Endothelial cell (in vitro differentiated cells): ENCODE measurements at regions not wholly inside any gene's neighbourhood (a gene's known extent, or its start where the extent isn't known, plus 50 kb on each side); places are given as distances from the start of the nearest gene placed in this dataset.

Source experiments
- DNase-seq: peaks from one replicate; pipeline ENCODE4 v3.0.0; 2021; ENCODE audit warnings: low spot score
- H3K27ac Mint-ChIP-seq: one replicate; pipeline ENCODE4 v1.8.0; 2021; ENCODE audit warnings: mixed read lengths, inconsistent platforms; ENCODE audit not compliant: unreplicated experiment
- H3K27me3 Mint-ChIP-seq: one replicate; pipeline ENCODE4 v1.8.0; 2021; ENCODE audit warnings: mild to moderate bottlenecking, moderate library complexity, mixed read lengths, inconsistent platforms; ENCODE audit not compliant: unreplicated experiment
- H3K36me3 Mint-ChIP-seq: one replicate; pipeline ENCODE4 v1.8.0; 2021; ENCODE audit warnings: mild to moderate bottlenecking, low read depth, mixed read lengths, inconsistent platforms; ENCODE audit not compliant: unreplicated experiment
- H3K4me1 Mint-ChIP-seq: one replicate; pipeline ENCODE4 v1.8.0; 2021; ENCODE audit warnings: mild to moderate bottlenecking, mixed read lengths, inconsistent platforms; ENCODE audit not compliant: unreplicated experiment
- H3K4me3 Mint-ChIP-seq: one replicate; pipeline ENCODE4 v1.8.0; 2021; ENCODE audit warnings: mild to moderate bottlenecking, mixed read lengths, inconsistent platforms; ENCODE audit not compliant: unreplicated experiment
- H3K9me3 Mint-ChIP-seq: one replicate; pipeline ENCODE4 v1.8.0; 2021; ENCODE audit warnings: mixed read lengths, inconsistent platforms; ENCODE audit not compliant: unreplicated experiment
- CTCF ChIP-seq: fragments of 200-600 bp; sonication (generic); IDR thresholded peaks from one replicate; pipeline ENCODE4 v1.5.0; 2021; ENCODE audit warnings: antibody characterized with exemption; ENCODE audit not compliant: unreplicated experiment

DNA sequence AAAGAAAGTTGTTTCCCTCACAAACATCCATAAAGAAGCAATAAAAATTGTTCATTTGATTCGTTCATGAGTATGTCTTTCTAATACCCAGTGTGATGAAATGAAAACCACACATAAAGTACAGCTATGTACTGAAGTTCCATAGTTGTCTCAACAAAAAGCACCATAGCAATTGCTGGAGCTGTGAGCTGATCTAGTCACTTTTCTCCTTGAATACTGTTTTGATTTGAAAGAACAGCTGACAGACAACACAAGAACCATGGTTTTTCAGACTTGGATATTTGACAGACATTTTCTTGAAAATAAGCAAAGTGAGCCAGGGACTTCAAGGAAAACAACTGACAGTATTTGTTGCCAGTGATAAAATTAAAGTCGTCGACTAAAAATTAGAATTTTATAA is 237.1 kb upstream of the PLD5 start:
- H3K4me1 Mint-ChIP-seq: no peaks in the 10 kb centered on the region
- no peak overlapping the region for H3K27ac Mint-ChIP-seq
- H3K36me3 Mint-ChIP-seq: no peaks in the 10 kb centered on the region
- H3K4me3 Mint-ChIP-seq: no peak overlapping the region
- no peaks in the 10 kb centered on the region for H3K9me3 Mint-ChIP-seq
- no peak for DNase-seq
- TF ChIP-seq CTCF: no peak
- no peaks in the 10 kb centered on the region for H3K27me3 Mint-ChIP-seq

DNA sequence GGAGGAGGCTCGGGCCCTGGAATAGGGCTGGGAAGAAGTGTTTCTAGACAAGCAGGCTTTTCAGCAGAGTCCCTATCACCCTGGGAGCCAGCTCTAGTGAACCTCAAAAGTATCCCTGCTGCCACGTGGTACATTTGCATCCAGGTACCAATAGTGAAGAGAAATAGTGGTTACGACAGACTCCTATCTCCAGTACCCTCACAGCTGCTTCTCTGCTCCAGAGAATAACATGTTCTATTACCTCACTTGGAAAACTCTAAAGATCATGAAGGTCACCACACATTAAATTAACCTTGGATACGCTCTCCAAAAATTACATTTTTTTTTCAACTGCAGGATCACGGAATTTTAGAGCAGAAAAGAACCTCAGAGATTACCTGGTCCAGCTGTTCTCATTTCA is 230.4 kb upstream of the PLD5 start:
- no peak for DNase-seq
- Mint-ChIP-seq H3K36me3 (no peaks in the 10 kb centered on the region), H3K4me3 (no peak overlapping the region), H3K27ac (no peak overlapping the region), H3K9me3 (no peaks in the 10 kb centered on the region), H3K27me3 (no peaks in the 10 kb centered on the region), H3K4me1 (no peaks in the 10 kb centered on the region)
- no peak for TF ChIP-seq CTCF

GRCh38 chr1:242754125-242754524 is 229.6 kb upstream of the PLD5 start:
- no peaks in the 10 kb centered on the region for H3K9me3 Mint-ChIP-seq
- no peaks in the 10 kb centered on the region for H3K4me1 Mint-ChIP-seq
- H3K27me3 Mint-ChIP-seq: no peaks in the 10 kb centered on the region
- no peak for TF ChIP-seq CTCF
- no peak overlapping the region for H3K27ac Mint-ChIP-seq
- no peaks in the 10 kb centered on the region for H3K36me3 Mint-ChIP-seq
- H3K4me3 Mint-ChIP-seq: no peak overlapping the region
- DNase-seq: no peak

- no peaks in the 10 kb centered on the region for H3K9me3 Mint-ChIP-seq
- H3K4me3 Mint-ChIP-seq: no peak overlapping the region
- H3K27me3 Mint-ChIP-seq: no peaks in the 10 kb centered on the region
These were observed 222.7 kb upstream of the PLD5 start for GRCh38 chr1:242747233-242747632.

GRCh38 chr1:242745079-242745478 is 220.6 kb upstream of the PLD5 start:
- Mint-ChIP-seq H3K4me3 (no peak overlapping the region), H3K27ac (no peak overlapping the region), H3K27me3 (peaks cover 1% of the 10 kb centered on the region), H3K4me1 (no peaks in the 10 kb centered on the region), H3K9me3 (no peaks in the 10 kb centered on the region), H3K36me3 (no peaks in the 10 kb centered on the region)
- TF ChIP-seq CTCF: no peak
- DNase-seq: no peak

More at GRCh38 chr1:242747233-242747632, 222.7 kb upstream of the PLD5 start:
- no peak for DNase-seq
- Mint-ChIP-seq H3K4me1 (no peaks in the 10 kb centered on the region), H3K27ac (no peak overlapping the region), H3K36me3 (no peaks in the 10 kb centered on the region)
- TF ChIP-seq CTCF: no peak
